Activated B cell treated with CpG ODN at 0.5 μM for 24 hours (primary cell): ENCODE measurements at regions not wholly inside any gene's neighbourhood (a gene's known extent, or its start where the extent isn't known, plus 50 kb on each side); places are given as distances from the start of the nearest gene placed in this dataset.

Source experiments
- ATAC-seq: fragments of 200-7000 bp; cut with Tn5 transposase; one replicate; pipeline ENCODE4 v1.10.0; 2021; ENCODE audit warnings: low read depth, mild to moderate bottlenecking, moderate library complexity
- CTCF ChIA-PET: fragments of 350-600 bp; sonication (Branson Sonifier 250); formaldehyde crosslinking; loops from one replicate; lab custom pipeline; 2021; ENCODE audit warnings: antibody characterized with exemption; lab: Charles Lee
- POLR2A ChIA-PET: fragments of 350-600 bp; sonication (Branson Sonifier 250); formaldehyde crosslinking; loops from one replicate; lab custom pipeline; 2021; ENCODE audit warnings: antibody characterized with exemption; lab: Charles Lee
- DNase-seq: peaks from one replicate; pipeline ENCODE4 v3.0.0; 2022
- H3K27ac Mint-ChIP-seq: one replicate; pipeline ENCODE4 v1.8.0; 2020; ENCODE audit warnings: mixed read lengths
- H3K27me3 Mint-ChIP-seq: one replicate; pipeline ENCODE4 v1.8.0; 2021; ENCODE audit warnings: mixed read lengths
- H3K36me3 Mint-ChIP-seq: one replicate; pipeline ENCODE4 v1.8.0; 2021; ENCODE audit warnings: low read depth, mixed read lengths
- H3K4me1 Mint-ChIP-seq: one replicate; pipeline ENCODE4 v1.8.0; 2021; ENCODE audit warnings: mixed read lengths
- H3K4me3 Mint-ChIP-seq: one replicate; pipeline ENCODE4 v1.8.0; 2020; ENCODE audit warnings: mild to moderate bottlenecking, mixed read lengths
- H3K9me3 Mint-ChIP-seq: one replicate; pipeline ENCODE4 v1.8.0; 2020; ENCODE audit warnings: mixed read lengths
- CTCF ChIP-seq: fragments of 200-600 bp; IDR thresholded peaks from one replicate; pipeline ENCODE4 v1.8.0; 2022; ENCODE audit warnings: antibody characterized with exemption, mild to moderate bottlenecking
- intact Hi-C: fragments of 100-400 bp; cut with micrococcal nuclease; formaldehyde crosslinking; loops from one replicate; pipeline ENCODE4 v1.15.1; 2024

GRCh38 chr10:105969884-105970377 lies 1194.6 kb downstream of the SORCS1 start:
- intact Hi-C loops: no loop called here
- no peaks in the 10 kb centered on the region for H3K36me3 Mint-ChIP-seq
- CTCF ChIA-PET: no interaction called here
- H3K27me3 Mint-ChIP-seq: no peaks in the 10 kb centered on the region
- DNase-seq (no peak), ATAC-seq (no peak)
- H3K4me1 Mint-ChIP-seq: no peaks in the 10 kb centered on the region
- no peak overlapping the region for H3K4me3 Mint-ChIP-seq
- H3K27ac Mint-ChIP-seq: no peak overlapping the region
- no peak for TF ChIP-seq CTCF
- POLR2A ChIA-PET: no interaction called here
- H3K9me3 Mint-ChIP-seq: peaks cover 2% of the 10 kb centered on the region

GRCh38 chr10:105968666-105969065 lies 1195.8 kb downstream of the SORCS1 start:
- ChIA-PET POLR2A (no interaction called here), CTCF (no interaction called here)
- intact Hi-C loops: no loop called here
- TF ChIP-seq CTCF: no peak
- Mint-ChIP-seq H3K36me3 (no peaks in the 10 kb centered on the region), H3K4me3 (no peak overlapping the region), H3K9me3 (peaks cover 2% of the 10 kb centered on the region), H3K27ac (no peak overlapping the region), H3K27me3 (no peaks in the 10 kb centered on the region), H3K4me1 (no peaks in the 10 kb centered on the region)
- DNase-seq: no peak
- ATAC-seq: no peak

- Mint-ChIP-seq H3K9me3 (peaks cover 2% of the 10 kb centered on the region), H3K27ac (no peak overlapping the region), H3K36me3 (no peaks in the 10 kb centered on the region), H3K4me1 (no peaks in the 10 kb centered on the region), H3K27me3 (no peaks in the 10 kb centered on the region), H3K4me3 (no peak overlapping the region)
- no peak for TF ChIP-seq CTCF
- ChIA-PET POLR2A (no interaction called here), CTCF (no interaction called here)
- no peak for DNase-seq
- ATAC-seq: no peak
- intact Hi-C loops: no loop called here
Measured at GRCh38 chr10:105967256-105967655, 1197.2 kb downstream of the SORCS1 start.

GRCh38 chr10:105965141-105965540 lies 1199.4 kb downstream of the SORCS1 start:
- Mint-ChIP-seq H3K27ac (no peak overlapping the region), H3K4me3 (no peak overlapping the region), H3K4me1 (no peaks in the 10 kb centered on the region), H3K27me3 (no peaks in the 10 kb centered on the region), H3K36me3 (no peaks in the 10 kb centered on the region), H3K9me3 (no peaks in the 10 kb centered on the region)
- intact Hi-C loops: no loop called here
- DNase-seq (no peak), ATAC-seq (no peak)
- TF ChIP-seq CTCF: no peak
- ChIA-PET CTCF (no interaction called here), POLR2A (no interaction called here)

- DNase-seq (no peak), ATAC-seq (no peak)
- ChIA-PET CTCF (no interaction called here), POLR2A (no interaction called here)
- Mint-ChIP-seq H3K4me1 (no peaks in the 10 kb centered on the region), H3K36me3 (no peaks in the 10 kb centered on the region), H3K27me3 (no peaks in the 10 kb centered on the region), H3K9me3 (no peaks in the 10 kb centered on the region), H3K27ac (no peak overlapping the region), H3K4me3 (no peak overlapping the region)
- no peak for TF ChIP-seq CTCF
- intact Hi-C loops: no loop called here
Measured at GRCh38 chr10:105964009-105964408, 1200.5 kb downstream of the SORCS1 start.
